DOHH2 (cell line): ENCODE measurements at regions not wholly inside any gene's neighbourhood (a gene's known extent, or its start where the extent isn't known, plus 50 kb on each side); places are given as distances from the start of the nearest gene placed in this dataset.

Source experiments
- EZH2phosphoT487 ChIP-seq: fragments of 200-600 bp; sonication (generic); IDR thresholded peaks from 2 replicates; pipeline ENCODE4 v1.6.1; 2017; ENCODE audit warnings: borderline replicate concordance, mild to moderate bottlenecking, antibody characterized with exemption, low read length, moderate library complexity, mixed read lengths
- TF ChIP-seq, protein P1 (sequence below): fragments of 200-600 bp; sonication (generic); IDR thresholded peaks from one replicate; pipeline ENCODE4 v1.5.1; 2014; ENCODE audit warnings: antibody characterized with exemption, mild to moderate bottlenecking, low read depth, low read length; ENCODE audit not compliant: poor library complexity, severe bottlenecking

DNA sequence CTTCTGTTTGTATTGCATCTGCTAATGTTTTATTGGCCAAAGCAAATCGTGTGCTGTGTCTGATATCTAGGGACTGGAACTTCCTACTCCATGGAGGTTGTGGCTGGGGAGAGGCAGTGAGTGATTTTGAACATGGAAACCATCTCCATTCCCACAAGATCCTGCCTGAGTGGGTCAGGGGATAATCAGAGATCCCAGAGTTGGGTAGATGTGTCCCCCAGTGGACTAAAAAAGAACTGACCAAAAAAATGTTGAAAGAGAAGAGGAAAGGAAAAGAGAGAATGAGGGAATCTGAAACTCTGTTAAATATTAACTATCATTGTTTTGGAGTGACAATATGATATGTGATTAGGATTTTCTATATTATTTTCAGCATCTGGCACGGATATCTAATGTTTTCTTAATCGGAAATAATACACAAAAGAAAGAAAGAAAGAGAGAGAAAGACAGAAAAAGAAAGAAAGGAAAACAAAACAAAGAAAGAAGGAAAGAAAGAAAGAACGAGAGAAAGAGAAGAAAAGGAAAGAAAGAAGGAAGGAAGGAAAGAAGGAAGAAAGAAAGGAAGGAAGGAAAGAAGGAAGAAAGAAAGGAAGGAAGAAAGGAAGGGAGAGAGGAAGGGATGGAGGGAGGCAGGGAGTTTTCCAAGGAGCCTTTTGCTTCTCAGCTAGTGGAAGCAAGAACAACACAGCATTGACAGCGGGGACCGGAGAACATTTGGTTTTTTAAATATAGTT, 638.5 kb downstream of the CCSER2 start:
- TF ChIP-seq, protein P1, sequence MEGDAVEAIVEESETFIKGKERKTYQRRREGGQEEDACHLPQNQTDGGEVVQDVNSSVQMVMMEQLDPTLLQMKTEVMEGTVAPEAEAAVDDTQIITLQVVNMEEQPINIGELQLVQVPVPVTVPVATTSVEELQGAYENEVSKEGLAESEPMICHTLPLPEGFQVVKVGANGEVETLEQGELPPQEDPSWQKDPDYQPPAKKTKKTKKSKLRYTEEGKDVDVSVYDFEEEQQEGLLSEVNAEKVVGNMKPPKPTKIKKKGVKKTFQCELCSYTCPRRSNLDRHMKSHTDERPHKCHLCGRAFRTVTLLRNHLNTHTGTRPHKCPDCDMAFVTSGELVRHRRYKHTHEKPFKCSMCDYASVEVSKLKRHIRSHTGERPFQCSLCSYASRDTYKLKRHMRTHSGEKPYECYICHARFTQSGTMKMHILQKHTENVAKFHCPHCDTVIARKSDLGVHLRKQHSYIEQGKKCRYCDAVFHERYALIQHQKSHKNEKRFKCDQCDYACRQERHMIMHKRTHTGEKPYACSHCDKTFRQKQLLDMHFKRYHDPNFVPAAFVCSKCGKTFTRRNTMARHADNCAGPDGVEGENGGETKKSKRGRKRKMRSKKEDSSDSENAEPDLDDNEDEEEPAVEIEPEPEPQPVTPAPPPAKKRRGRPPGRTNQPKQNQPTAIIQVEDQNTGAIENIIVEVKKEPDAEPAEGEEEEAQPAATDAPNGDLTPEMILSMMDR, result no peak
- TF ChIP-seq EZH2phosphoT487, result no peak
